HEK293T (cell line): ENCODE measurements at regions not wholly inside any gene's neighbourhood (a gene's known extent, or its start where the extent isn't known, plus 50 kb on each side); places are given as distances from the start of the nearest gene placed in this dataset.

Source experiments
- ARNT ChIP-seq: fragments of 450-650 bp; IDR thresholded peaks from 2 replicates; pipeline ENCODE4 v1.6.1; 2017; ENCODE audit warnings: mild to moderate bottlenecking
- BHLHE40 ChIP-seq: fragments of 450-650 bp; IDR thresholded peaks from 2 replicates; pipeline ENCODE4 v1.6.1; 2016; ENCODE audit warnings: mild to moderate bottlenecking, moderate library complexity, borderline replicate concordance
- CTBP1 ChIP-seq: fragments of 450-650 bp; IDR thresholded peaks from 2 replicates; pipeline ENCODE4 v1.6.1; 2016; ENCODE audit warnings: borderline replicate concordance
- ELF4 ChIP-seq: fragments of 450-650 bp; IDR thresholded peaks from 2 replicates; pipeline ENCODE4 v1.6.1; 2017; ENCODE audit warnings: antibody characterized with exemption
- FOXA1 ChIP-seq: fragments of 450-650 bp; IDR thresholded peaks from 2 replicates; pipeline ENCODE4 v1.6.1; 2016; ENCODE audit warnings: mild to moderate bottlenecking
- FOXK2 ChIP-seq: fragments of 450-650 bp; IDR thresholded peaks from 2 replicates; pipeline ENCODE4 v1.6.1; 2016; ENCODE audit warnings: mild to moderate bottlenecking
- FOXM1 ChIP-seq: fragments of 450-650 bp; IDR thresholded peaks from 2 replicates; pipeline ENCODE4 v1.6.1; 2017; ENCODE audit warnings: mild to moderate bottlenecking, borderline replicate concordance
- HDGF ChIP-seq: fragments of 450-650 bp; IDR thresholded peaks from 2 replicates; pipeline ENCODE4 v1.6.1; 2017; ENCODE audit warnings: antibody characterized with exemption, borderline replicate concordance
- L3MBTL2 ChIP-seq: fragments of 450-650 bp; conservative IDR thresholded peaks from 2 replicates; pipeline ENCODE4 v1.6.1; 2016; ENCODE audit warnings: mild to moderate bottlenecking
- NFRKB ChIP-seq: fragments of 450-650 bp; IDR thresholded peaks from 2 replicates; pipeline ENCODE4 v1.6.1; 2016; ENCODE audit warnings: mild to moderate bottlenecking, moderate library complexity
- PKNOX1 ChIP-seq: fragments of 450-650 bp; IDR thresholded peaks from 2 replicates; pipeline ENCODE4 v1.6.1; 2016
- SP1 ChIP-seq: fragments of 450-650 bp; IDR thresholded peaks from 2 replicates; pipeline ENCODE4 v1.6.1; 2017
- SUZ12 ChIP-seq: fragments of 450-650 bp; IDR thresholded peaks from 2 replicates; pipeline ENCODE4 v1.6.1; 2016; ENCODE audit warnings: mild to moderate bottlenecking
- TARDBP ChIP-seq: fragments of 450-650 bp; IDR thresholded peaks from 2 replicates; pipeline ENCODE4 v1.6.1; 2016

- TF ChIP-seq FOXK2 = no peak
- no peak for TF ChIP-seq FOXM1
- TF ChIP-seq SP1 = no peak
- no peak for TF ChIP-seq TARDBP
- TF ChIP-seq SUZ12 = no peak
- TF ChIP-seq L3MBTL2 = no peak
- TF ChIP-seq ELF4 = no peak
- no peak for TF ChIP-seq HDGF
- TF ChIP-seq FOXA1 = no peak
- no peak for TF ChIP-seq PKNOX1
- no peak for TF ChIP-seq NFRKB
- no peak for TF ChIP-seq ARNT
- no peak for TF ChIP-seq BHLHE40
- no peak for TF ChIP-seq CTBP1
These were observed 57.4 kb upstream of the PARVA start for GRCh38 chr11:12319988-12320387.
